CD4-positive, alpha-beta T cell treated with Interferon alpha-2 for 1 hour (primary cell): ENCODE measurements at regions not wholly inside any gene's neighbourhood (a gene's known extent, or its start where the extent isn't known, plus 50 kb on each side); places are given as distances from the start of the nearest gene placed in this dataset.

ENCODE experiments used
- DNase-seq, 2 donors: peaks; one replicate each; pipeline ENCODE4 v3.0.0-alpha.2; 2020 to 2022

DNA sequence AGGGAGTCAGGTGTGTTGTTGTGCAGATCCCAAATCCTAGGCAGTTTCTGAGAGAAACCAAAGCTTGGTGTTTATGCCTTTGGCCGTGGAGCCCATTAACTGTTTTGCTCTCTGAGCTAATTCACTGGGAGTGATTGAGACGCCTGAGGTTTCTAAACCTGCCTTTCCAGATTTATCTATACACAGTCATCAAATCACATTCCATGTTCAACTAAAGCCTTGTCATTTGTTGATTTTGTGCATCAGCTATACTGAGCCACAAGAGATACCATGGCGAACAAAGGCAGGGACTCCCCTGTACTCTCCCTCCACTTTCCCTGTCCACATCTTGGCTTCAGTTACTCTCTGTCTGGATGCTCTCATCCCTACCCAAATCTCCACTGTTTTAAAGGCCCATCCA is 229.7 kb upstream of the PMEPA1 start:
- DNase-seq = no peak

DNA sequence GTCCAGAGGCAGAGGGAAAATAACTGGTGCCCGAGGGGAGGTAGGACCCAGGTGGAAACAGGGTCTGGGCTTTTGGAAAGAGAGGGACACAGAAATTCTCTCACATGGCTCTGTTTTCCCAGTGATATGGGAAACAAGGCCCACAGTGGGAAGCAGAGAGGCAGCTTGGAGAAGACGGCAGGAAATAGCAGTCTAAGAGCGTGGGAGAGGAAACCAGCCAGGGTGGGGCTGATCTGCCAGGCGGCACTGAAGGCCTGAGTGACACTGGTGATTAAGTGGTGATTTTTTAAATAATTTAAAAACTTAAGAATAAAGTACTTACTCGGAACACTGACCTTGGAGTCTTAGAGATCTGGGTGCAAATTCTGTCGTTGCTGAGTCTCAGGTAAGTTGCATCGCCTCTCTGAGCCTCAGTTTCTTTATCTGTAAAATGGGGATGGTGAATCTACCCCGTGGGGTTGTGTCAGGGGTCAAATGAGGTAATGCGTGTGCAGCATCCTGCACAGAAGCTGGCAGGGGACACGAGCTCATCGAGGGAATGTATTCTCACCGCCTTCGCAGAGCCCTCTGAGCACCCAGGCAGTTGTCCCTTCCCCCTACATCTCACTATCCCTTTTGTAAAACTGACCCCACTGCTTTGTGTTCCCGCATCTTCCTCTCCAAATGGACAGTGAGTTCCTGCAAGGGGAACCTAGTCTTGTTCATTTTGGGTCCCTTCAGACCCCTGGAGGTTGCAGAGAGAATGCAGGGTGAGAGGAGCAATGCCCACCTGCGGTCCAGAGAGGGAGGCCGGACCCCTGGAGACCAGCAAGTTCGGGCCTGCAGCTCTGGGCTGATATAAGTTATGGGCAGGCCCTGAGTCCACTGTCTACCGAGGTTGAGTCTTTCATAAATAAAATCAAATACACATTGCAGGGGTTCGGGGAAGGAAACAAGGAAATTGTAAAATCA is 228.6 kb upstream of the PMEPA1 start:
- DNase-seq = no peak

DNA sequence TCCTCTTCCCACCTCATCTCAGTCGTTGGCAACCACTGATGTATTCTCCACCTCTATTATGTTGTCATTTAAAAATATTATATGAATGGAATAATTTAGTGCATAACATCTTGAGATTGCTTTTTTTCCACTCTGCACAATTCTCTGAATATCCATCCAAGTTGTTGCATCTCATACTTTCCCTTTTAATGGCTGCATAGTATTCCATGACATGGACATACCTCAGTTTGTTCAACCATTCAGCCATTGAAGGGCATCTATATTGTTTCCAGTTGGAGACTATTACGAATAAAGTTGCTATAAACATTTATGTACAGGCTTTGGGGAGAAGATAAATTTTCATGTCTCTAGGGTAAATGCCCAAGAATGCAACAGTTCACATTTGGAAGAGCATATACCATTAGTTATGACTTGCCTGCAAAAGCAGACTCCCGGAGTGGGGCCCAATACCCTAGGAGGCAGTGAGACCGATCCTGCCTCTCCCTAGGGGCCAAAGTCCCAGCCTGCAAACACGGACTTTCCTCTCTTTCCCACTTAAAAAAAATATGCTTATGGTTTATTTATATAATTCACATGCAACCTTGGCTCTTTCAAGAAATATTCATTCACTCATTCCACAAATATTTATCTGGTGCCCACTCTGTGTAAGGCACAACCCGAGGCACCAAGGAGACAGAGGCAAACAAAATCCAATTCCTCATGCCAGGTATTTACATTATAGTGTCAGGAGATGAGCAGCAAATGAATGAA is 227.0 kb upstream of the PMEPA1 start:
- no peak for DNase-seq

DNA sequence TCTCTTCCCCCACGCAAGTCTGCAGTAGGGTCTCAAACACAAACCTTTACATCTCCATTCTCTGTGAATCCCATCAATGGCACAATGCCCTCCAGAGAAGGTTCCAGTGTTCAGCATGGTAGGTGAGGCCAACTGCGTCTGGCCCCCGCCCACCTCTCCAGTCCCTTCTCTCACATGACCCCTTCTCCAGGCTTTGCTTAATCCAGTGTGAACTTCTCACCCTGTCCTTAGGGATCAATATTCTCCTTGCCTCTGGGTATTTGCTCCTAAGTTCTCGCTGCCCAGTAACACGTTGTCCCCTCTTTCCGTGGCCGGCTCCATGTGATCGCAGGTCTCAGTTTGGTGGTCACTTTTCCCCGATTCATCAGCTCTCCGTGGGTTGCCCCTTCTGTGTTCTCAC is 225.1 kb upstream of the PMEPA1 start:
- no peak for DNase-seq

DNA sequence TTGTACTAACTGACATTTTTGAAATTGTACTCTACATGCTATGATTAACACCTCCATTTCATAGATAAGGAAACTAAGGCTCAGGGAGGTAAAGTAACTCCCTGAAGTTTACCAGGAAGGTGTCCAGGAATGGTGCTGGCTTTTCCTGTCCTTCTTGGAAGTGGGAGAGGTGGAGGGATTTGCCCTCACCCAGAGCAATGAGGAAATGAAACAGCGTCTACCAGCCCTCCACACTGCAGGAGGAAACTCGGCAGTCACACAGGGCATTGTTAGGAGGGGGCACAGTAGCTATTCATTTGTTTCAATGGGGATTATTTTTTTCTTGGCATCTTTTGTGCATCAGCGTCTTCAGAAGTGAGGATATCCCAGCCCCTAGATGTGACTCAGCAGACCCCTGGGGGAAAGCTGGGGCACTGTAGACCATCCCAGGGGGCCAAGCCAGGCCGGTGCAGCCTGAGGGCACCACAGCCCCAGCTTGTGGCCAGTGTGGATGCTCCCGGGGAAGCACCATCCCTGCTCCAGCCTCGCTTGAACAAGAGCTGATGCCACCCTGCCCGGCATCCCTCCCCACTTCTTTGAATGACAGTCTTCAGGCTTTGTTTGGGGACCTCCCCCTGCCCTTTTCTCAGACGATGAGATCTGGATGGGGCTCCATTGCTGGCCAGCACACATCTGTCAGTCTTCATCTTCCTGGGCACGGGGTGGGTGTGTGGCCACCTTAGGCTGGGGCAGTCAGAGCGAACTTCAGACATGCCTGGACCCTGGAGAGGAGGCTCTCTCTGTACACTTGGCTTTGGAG is 224.4 kb upstream of the PMEPA1 start:
- no peak for DNase-seq

DNA sequence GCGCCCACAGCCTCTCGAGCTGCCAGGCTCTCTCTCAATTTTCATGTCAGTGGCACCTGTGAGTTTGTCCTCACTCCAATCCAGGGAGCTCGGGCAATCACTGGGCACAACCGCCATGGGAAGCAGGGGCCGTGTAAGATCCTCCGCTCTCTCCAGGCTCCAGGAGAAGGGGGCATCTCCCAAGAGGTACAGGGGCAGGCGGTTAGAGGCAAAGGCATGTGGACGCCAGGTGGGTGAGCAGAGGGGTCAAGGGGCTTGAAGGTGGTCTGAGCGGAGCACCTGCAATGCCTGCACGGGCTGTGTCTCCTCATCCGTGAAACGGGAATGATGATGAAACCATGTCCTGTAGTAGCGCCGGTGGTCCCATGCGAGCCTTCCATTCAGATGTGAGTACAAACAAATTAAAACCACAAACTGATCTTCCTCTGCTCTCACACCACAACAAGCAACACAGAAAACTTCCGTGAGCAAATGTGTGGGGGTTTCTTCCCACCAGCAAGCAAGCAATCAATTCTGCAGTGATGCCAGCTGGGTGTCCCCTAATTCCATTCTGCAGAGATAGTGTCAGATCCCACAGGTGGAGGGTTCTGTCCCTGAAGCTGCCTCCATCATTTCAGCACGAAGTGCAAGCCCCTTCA is 222.5 kb upstream of the PMEPA1 start:
- DNase-seq = no peak

DNA sequence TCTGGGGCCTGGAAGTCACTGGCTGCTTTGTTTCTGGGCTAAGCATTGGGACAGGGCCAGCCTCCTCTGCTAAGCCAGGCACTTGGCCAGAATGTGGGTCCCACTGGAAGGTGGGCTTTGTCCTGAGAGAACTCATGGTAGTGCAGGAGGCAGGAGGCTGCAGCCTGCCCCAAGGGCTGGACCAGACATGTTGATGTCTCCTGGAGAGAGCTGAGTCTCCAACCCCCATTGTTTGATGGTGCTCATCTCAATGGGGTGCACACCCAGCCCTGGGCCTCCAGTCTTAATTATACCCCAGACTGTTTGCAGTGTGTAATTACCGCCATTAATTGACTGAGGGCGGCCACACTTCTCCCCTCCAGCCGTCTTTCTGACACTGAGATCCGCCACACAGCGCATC is 220.5 kb upstream of the PMEPA1 start:
- no peak for DNase-seq

DNA sequence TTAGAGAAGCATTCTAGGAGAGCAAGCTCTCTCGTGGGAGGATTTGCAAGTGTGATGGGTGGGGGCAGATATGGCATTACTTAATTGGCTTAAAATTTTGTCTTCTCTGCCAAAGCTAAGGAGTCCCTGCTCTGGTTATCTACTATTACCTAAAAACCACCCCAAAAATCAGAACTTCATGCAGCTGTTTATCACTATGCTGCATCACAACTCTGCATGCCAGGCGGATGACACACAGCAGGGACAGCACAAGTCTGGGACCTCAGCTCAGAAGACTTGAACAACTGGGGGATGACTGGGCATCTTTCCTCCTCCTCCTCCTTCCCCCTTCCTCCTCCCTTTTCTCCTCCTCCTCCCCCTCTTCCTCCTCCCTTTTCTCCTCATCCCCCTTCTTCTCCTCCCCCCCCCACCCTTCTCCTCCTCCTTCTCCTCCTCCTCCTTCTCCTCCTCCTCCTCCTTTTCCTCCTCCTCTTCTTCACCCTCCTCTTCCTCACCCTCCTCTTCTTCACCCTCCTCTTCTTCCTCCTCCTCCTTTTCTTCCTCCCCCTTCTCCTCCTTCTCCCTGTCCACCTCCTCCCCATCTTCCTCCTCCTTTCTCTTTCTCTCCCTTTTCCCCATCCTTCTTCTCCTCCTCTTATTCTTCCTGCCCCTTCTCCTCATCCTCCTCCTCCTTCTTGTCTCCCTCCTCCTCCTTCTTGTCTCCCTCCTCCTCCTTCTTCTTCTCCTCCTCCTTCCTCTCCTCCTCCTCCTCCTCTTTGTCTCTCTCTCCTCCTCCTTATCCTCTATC is 218.6 kb upstream of the PMEPA1 start:
- no peak for DNase-seq

DNA sequence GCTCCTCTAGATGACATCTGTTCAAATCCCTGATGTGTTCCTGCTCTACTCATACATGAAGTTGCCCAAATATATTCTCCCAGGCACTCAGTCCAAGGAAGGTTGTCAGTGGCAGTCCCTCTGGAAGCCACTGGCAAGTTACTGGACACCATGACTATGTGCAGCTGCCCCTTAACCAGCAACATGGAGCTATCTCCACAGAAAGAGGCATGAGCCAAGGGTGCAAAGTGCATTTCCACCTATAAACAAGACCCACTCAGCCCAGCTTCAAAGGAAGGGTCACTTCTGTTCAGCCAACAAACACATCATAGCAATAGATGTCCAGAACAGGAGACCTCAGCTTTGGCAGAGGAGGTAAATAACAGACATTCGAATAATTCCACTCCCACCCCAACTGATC is 217.6 kb upstream of the PMEPA1 start:
- no peak for DNase-seq

DNA sequence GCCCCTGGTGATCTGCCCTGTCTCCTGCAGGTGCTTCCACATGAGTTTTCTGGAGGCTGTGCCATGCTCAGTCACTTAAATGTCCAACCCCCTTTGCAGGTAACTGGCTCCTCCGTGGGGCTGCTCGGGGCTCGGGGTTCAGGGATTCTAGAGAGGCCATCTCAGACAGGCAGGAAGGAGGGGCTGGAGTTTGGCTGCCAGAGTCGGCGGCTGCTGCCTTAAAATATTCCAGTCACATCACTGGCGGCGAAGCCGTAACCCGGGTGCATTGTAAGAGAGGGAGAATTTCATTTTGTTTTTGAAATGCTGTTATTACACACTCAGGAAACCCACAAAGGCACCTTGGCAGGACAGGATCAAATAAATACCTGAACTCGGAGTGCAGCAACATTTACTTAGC is 212.9 kb upstream of the PMEPA1 start:
- no peak for DNase-seq

DNA sequence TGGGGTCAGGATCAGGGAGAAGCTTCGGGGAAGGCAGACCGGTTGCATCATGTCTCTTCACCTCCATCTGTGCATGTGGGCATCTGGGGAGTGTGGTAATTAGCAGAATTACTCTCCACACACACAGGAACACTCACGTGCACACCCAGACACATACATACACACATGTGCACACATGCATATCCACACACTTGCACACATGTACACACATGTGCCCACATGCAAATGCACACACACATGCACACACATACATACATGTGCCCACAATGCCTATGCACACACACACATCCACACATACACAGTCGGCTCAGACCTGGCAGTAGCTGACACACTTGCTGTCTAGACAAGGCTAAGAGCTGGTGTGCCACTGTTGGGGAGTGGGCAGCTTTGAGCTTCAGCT is 212.3 kb upstream of the PMEPA1 start:
- no peak for DNase-seq

DNA sequence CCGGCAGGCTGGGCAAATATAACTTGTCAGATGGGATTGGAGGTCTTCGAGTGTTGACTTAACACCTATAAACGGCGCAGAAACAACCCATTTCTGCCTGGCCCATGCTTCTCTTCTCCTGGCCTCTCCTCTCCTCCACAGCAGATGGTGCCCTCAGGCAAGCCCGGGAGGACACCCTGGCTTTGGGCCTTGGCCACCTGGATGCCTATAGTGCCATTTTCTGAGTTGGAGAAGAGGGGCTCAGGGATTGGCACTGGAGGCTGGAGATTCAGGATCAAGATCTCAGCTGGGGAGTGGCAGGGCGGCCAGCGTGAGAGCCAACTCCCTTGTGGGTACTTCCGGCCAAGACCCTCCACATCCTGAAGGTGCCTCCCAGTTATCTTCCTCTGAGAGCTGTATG is 211.9 kb upstream of the PMEPA1 start:
- no peak for DNase-seq

DNA sequence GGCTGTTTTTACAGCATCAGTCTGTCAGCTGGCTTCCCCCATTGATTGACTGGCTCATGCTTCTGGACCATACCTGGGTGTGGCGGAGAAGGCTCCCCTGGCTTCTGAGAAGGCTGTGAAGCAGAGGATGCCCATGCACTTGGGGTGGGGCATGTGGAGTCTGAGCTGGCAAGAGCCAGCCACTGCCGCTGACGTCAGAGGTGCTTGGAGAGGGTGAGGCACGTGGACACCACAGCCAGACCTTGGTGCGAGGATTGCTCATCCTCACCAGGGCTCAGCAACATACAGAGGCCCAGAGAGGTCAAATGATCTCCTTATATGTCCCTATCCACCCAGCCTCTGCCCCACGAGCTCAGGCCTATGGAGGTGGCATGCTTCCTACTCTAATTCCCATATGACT is 211.2 kb upstream of the PMEPA1 start:
- no peak for DNase-seq

DNA sequence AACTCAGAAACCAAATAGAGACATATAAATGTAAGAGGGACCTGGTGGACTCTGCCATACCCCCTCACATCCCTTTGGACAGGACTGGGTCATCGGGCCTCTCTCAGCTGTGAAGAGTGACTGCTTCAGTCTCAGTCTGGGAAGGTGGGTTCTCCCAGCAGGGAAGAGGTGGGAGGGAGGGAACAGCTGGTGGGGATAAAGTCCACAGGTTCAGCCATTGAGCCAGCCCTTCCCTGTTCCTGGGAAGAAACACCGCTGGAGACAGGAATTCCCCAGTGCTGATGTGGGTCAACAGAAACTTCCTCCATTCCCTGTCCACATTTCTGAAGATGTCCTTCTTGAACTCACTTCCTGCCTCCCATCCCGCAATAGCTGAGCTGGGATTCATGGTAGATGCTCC is 209.2 kb upstream of the PMEPA1 start:
- no peak for DNase-seq

DNA sequence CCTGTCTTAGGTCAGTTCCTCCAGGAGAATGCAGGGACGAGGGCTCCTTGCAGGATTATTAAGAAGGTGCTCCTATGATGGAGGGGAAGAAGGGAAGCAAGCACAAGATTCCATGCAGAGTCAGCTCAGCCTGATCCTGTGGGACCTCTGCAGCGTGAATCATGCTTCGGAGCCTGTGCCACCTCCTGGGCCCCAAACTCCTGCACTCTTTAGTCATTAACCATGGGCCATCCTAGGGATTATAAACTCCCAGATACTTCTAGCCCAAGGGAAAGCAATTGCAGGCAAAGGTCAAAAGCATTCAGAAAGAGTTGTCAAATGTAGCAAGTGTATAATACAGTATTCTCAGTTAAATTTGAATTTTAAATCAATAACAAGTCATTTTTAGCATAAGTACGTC is 208.7 kb upstream of the PMEPA1 start:
- DNase-seq = no peak

DNA sequence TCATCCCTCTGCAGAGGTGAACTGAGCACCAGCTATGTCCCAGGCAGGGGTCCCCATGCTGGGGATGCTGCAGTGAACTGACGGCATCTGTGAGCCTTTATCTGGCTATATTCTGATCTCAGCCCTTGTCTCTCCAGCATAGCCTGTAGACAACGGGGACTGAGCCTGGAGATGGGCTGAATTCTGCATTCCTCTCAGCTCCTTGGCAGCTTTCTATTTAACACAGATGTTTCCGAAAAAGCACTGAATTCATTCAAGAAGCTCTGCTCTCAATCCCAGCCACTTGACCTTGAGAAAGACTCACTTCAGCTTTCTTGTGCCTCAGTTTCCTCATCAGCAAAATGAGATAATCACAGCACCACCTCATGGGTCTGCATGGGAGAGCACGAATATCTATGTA is 204.4 kb upstream of the PMEPA1 start:
- no peak for DNase-seq

DNA sequence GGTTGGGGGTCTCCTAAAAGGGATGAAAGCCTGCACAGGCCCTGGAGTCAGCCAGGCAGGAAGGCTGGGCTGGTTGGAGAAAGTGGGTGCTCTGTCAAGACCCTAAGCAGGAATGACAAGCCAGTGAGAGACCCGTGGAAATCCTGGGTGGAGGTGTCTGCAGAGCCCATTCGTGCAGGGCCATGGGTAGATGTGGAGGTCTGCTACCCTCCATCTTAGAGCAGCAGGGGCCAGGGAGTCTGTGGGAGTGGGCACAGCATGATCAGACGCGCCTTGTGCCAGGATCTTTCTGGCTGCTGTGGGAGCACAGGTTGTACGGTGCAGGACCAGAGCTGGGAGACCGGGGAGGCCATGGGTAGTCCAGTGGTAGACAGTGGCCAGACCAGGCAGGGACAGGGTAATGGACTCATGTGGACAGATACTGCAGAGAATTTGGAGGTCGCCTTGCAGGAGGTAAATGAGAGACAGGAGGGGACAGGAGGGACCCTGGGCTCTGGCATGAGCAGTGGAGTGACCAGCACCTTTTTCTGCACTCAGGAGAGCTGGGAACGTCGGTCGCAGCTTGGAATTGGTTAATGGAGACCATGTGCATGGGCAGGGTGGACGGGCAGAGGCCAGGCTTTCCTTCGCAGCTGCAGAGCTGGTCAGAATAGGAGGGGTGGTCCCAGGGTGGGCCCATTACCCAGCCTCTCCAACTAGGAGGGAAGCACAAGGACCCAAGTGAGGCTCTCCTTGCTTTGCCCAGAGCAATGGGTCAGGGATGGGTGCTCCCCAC is 203.5 kb upstream of the PMEPA1 start:
- DNase-seq = no peak

DNA sequence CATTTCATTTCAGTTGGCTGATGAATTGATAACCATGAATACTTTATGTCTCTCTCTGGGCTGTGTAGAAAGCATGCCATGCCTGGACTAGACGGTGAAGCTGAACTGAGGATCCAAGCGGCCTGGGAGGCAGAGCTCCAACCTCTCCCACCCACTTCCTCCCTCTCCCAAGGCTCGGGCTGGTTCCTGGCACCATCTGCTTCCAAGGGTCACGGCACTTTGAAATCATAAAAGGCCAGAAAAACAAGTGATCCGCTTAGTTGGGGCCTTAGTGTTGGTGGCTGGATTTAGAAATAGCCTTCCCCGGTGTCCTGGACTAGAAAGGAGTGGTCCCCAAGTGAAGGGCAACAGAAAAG is 202.4 kb upstream of the PMEPA1 start:
- no peak for DNase-seq

DNA sequence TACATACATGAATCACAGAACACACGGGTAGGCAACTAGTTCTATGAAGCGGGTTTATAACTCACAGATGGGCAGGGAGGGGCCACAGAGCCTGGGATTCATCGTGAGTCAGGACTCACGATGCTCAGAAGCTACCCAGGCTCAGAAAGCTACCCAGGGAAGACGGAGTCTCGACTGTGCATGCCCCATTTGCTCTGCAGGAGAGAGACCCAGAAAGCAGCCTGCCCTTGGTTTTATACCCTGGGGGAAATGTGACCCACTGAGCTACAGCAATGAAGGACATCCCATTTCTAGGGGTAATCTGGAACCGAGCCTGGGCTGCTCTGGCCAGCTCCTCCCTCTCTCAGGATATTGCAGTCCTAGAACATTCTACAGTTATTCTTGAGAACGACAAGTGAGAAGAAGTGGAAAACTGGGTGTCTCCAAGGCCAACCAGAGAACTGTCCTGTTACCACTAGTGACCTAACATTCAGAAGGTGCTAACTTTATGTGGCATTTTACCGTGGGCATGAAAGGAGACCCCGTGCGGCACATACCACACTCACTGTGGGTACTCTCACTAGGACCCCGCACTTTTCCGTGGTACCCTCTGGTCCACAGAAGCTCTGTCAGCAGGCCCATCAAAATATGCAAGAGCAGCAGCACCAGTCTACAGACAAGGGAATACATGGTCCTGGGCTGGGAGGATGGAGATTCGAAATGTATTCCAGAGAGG is 201.9 kb upstream of the PMEPA1 start:
- DNase-seq = no peak

DNA sequence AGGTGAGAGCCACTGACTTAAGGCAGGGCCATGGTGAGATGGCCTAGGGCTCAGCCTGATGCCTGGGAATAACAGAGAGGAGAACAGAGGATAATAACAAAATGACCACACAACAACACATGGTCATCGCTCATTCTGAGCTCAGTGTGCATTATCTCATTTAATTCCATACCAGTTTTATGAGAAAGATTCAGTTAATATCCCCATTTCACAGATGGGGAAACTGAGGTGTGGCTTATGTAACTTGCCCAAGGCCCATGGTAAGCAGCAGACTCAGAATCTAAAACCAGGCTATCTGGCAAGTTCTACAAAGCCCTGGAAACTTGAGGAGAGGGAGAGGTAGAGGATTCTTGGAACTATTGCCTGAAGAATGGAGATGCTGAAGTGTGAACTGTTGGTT is 200.9 kb upstream of the PMEPA1 start:
- DNase-seq = no peak
